Activated CD8-positive, alpha-beta memory T cell treated with anti-CD3 and anti-CD28 coated beads, Interleukin-2, amount 50 U/mL, for 4 hours (primary cell): ENCODE measurements at regions not wholly inside any gene's neighbourhood (a gene's known extent, or its start where the extent isn't known, plus 50 kb on each side); places are given as distances from the start of the nearest gene placed in this dataset.

ENCODE experiments used
- DNase-seq: peaks from one replicate; pipeline ENCODE4 v3.0.0-alpha.2; 2020

GRCh38 chr2:145075454-145076062 is 555.6 kb upstream of the ZEB2 start:
- DNase-seq = no peak

- DNase-seq = no peak
These were observed 550.8 kb upstream of the ZEB2 start for GRCh38 chr2:145070703-145071102.

- no peak for DNase-seq
These were observed 548.6 kb upstream of the ZEB2 start for GRCh38 chr2:145068509-145068908.

- DNase-seq = no peak
These were observed 547.7 kb upstream of the ZEB2 start for GRCh38 chr2:145067549-145068030.

GRCh38 chr2:145066856-145067548 is 547.1 kb upstream of the ZEB2 start:
- DNase-seq = no peak

- DNase-seq = no peak
These were observed 546.3 kb upstream of the ZEB2 start for GRCh38 chr2:145066151-145066661.

- DNase-seq = no peak
These were observed 545.4 kb upstream of the ZEB2 start for GRCh38 chr2:145065342-145065741.

- DNase-seq = no peak
These were observed 544.6 kb upstream of the ZEB2 start for GRCh38 chr2:145064511-145064910.

GRCh38 chr2:145060876-145061275 is 541.0 kb upstream of the ZEB2 start:
- DNase-seq = no peak

GRCh38 chr2:145059914-145060313 is 540.0 kb upstream of the ZEB2 start:
- no peak for DNase-seq

- no peak for DNase-seq
These were observed 539.4 kb upstream of the ZEB2 start for GRCh38 chr2:145059343-145059742.

- DNase-seq = no peak
These were observed 538.5 kb upstream of the ZEB2 start for GRCh38 chr2:145058457-145058856.

- DNase-seq = no peak
These were observed 535.7 kb upstream of the ZEB2 start for GRCh38 chr2:145055651-145056050.

- no peak for DNase-seq
These were observed 530.2 kb upstream of the ZEB2 start for GRCh38 chr2:145050134-145050533.

- no peak for DNase-seq
These were observed 529.6 kb upstream of the ZEB2 start for GRCh38 chr2:145049475-145049874.

GRCh38 chr2:145047554-145047953 is 527.6 kb upstream of the ZEB2 start:
- no peak for DNase-seq

GRCh38 chr2:145044491-145044890 is 524.6 kb upstream of the ZEB2 start:
- DNase-seq = no peak

GRCh38 chr2:145043399-145043834 is 523.5 kb upstream of the ZEB2 start:
- no peak for DNase-seq

GRCh38 chr2:145041706-145042105 is 521.8 kb upstream of the ZEB2 start:
- DNase-seq = no peak

GRCh38 chr2:145040433-145040832 is 520.5 kb upstream of the ZEB2 start:
- no peak for DNase-seq

GRCh38 chr2:145038041-145038525 is 518.2 kb upstream of the ZEB2 start:
- no peak for DNase-seq

GRCh38 chr2:145036421-145037011 is 516.6 kb upstream of the ZEB2 start:
- DNase-seq = no peak

GRCh38 chr2:145034511-145034910 is 514.6 kb upstream of the ZEB2 start:
- DNase-seq = no peak

GRCh38 chr2:145033438-145033837 is 513.5 kb upstream of the ZEB2 start:
- no peak for DNase-seq
